Endothelial cell of umbilical vein (primary cell): ENCODE measurements at regions not wholly inside any gene's neighbourhood (a gene's known extent, or its start where the extent isn't known, plus 50 kb on each side); places are given as distances from the start of the nearest gene placed in this dataset.

ENCODE experiments used
- BruUV-seq: library from RNA; stranded (reverse); fragments of 400-500 nt; replicated peaks from 2 replicates; lab custom pipeline; 2021; lab: Mats Ljungman, UMichigan
- CTCF ChIA-PET: fragments of 300-600, 350-600 bp; sonication (Branson Sonifier 250); formaldehyde crosslinking; loops from one replicate; lab custom pipeline; 2021; ENCODE audit warnings: antibody characterized with exemption, inconsistent platforms; lab: Charles Lee
- POLR2A ChIA-PET: fragments of 300-600, 350-600 bp; sonication (Branson Sonifier 250); formaldehyde crosslinking; loops from one replicate; lab custom pipeline; 2021; ENCODE audit warnings: antibody characterized with exemption, inconsistent platforms; lab: Charles Lee
- DNase-seq: peaks from one replicate; pipeline ENCODE4 v3.0.0-alpha.2; 2011; ENCODE audit warnings: low read depth, low spot score
- FAIRE-seq: peaks from 2 replicates; lab custom pipeline; 2011; peaks lifted over from hg19 to GRCh38; lab: Jason Lieb, UNC
- H2AFZ ChIP-seq: 2 replicates; pipeline ENCODE4 v1.6.0; 2012; ENCODE audit warnings: low read depth, low read length, control low read depth, inconsistent platforms
- H3K27ac ChIP-seq: 2 replicates; pipeline ENCODE4 v1.5.1; 2011; ENCODE audit warnings: low read depth, mild to moderate bottlenecking, control low read depth, low read length, moderate library complexity; ENCODE audit not compliant: insufficient read depth
- H3K27me3 ChIP-seq, 2 experiments: 2 replicates each; pipeline versions ENCODE4 v1.6.0 to v1.6.1; 2011; ENCODE audit warnings: low read length in 2 of 2, mixed read lengths in 1 of 2; ENCODE audit not compliant: control insufficient read depth in 2 of 2, insufficient read depth in 2 of 2
- H3K36me3 ChIP-seq, 2 experiments: 2 replicates in 1 of 2; 3 replicates in 1 of 2; pipeline ENCODE4 v1.5.1; 2011; ENCODE audit warnings: low read length in 2 of 2, mild to moderate bottlenecking in 1 of 2, moderate library complexity in 1 of 2; ENCODE audit not compliant: control insufficient read depth in 2 of 2, insufficient read depth in 2 of 2; ENCODE audit errors: extremely low read depth in 1 of 2
- H3K4me1 ChIP-seq: 3 replicates; pipeline ENCODE4 v1.5.1; 2011; ENCODE audit warnings: mild to moderate bottlenecking, low read length; ENCODE audit not compliant: control insufficient read depth, insufficient read depth; ENCODE audit errors: extremely low read depth
- H3K4me2 ChIP-seq: 2 replicates; pipeline ENCODE4 v1.6.1; 2011; ENCODE audit warnings: low read length, control low read depth, mixed read lengths; ENCODE audit not compliant: insufficient read depth
- H3K4me3 ChIP-seq, 3 experiments: fragments of 200-600 bp in 1 of 3; sonication (generic), shearing (Covaris generic) in 1 of 3; replicated peaks in 1 of 3; 2 replicates each; pipeline ENCODE4 v1.5.1; 2011 to 2016; ENCODE audit warnings: control low read depth in 3 of 3, low read length in 3 of 3, mild to moderate bottlenecking in 2 of 3, inconsistent platforms in 1 of 3, low read depth in 1 of 3, moderate library complexity in 1 of 3; ENCODE audit not compliant: insufficient read depth in 1 of 3
- H3K79me2 ChIP-seq: 2 replicates; pipeline ENCODE4 v1.6.0; 2012; ENCODE audit warnings: low read length, inconsistent platforms; ENCODE audit not compliant: control insufficient read depth, insufficient read depth
- H3K9ac ChIP-seq: replicated peaks from 2 replicates; pipeline ENCODE3; 2011; ENCODE audit warnings: low read length, control low read depth; ENCODE audit not compliant: insufficient read depth; ENCODE audit errors: extremely low read depth
- H3K9me1 ChIP-seq: replicated peaks from 3 replicates; pipeline ENCODE4 v1.6.0; 2011; ENCODE audit warnings: mild to moderate bottlenecking, low read length; ENCODE audit not compliant: control insufficient read depth, insufficient read depth; ENCODE audit errors: extremely low read depth
- H3K9me3 ChIP-seq: replicated peaks from 2 replicates; pipeline ENCODE4 v1.5.1; 2012; ENCODE audit warnings: low read length, inconsistent platforms; ENCODE audit not compliant: control insufficient read depth, insufficient read depth
- H4K20me1 ChIP-seq: replicated peaks from 2 replicates; pipeline ENCODE3; 2011; ENCODE audit warnings: mild to moderate bottlenecking, low read length; ENCODE audit not compliant: control insufficient read depth, insufficient read depth; ENCODE audit errors: extremely low read depth
- CTCF ChIP-seq, 2 donors: IDR thresholded peaks; 1 replicate in 1 of 2; 2 replicates in 1 of 2; pipeline ENCODE4 v1.5.1; 2011; ENCODE audit warnings: low read length in 2 of 2, mild to moderate bottlenecking in 2 of 2, moderate library complexity in 2 of 2, control low read depth in 1 of 2, inconsistent platforms in 1 of 2, low read depth in 1 of 2; ENCODE audit not compliant: insufficient read depth in 1 of 2; ENCODE audit errors: extremely low read depth in 1 of 2
- EZH2 ChIP-seq: IDR thresholded peaks from 2 replicates; pipeline ENCODE4 v1.6.1; 2012; ENCODE audit warnings: borderline replicate concordance, low read depth, mild to moderate bottlenecking, moderate library complexity, low read length, inconsistent platforms; ENCODE audit not compliant: severe bottlenecking
- FOS ChIP-seq: IDR thresholded peaks from 2 replicates; pipeline ENCODE4 v1.6.1; 2011; ENCODE audit warnings: mild to moderate bottlenecking, low read length, moderate library complexity, borderline replicate concordance; ENCODE audit not compliant: insufficient read depth
- GATA2 ChIP-seq: IDR thresholded peaks from 2 replicates; pipeline ENCODE4 v1.7.0; 2011; ENCODE audit warnings: low read depth, mild to moderate bottlenecking, moderate library complexity, mixed read lengths, low read length; ENCODE audit not compliant: insufficient read length, insufficient read depth
- JUN ChIP-seq: IDR thresholded peaks from 2 replicates; pipeline ENCODE4 v1.6.1; 2011; ENCODE audit warnings: borderline replicate concordance, low read depth; ENCODE audit not compliant: insufficient read length, insufficient read depth
- MAX ChIP-seq: IDR thresholded peaks from 2 replicates; pipeline ENCODE4 v1.6.1; 2011; ENCODE audit not compliant: insufficient read depth, insufficient read length
- MYC ChIP-seq: IDR thresholded peaks from one replicate; pipeline ENCODE4 v1.6.1; 2011; ENCODE audit warnings: mild to moderate bottlenecking, low read depth, low read length
- POLR2A ChIP-seq: IDR thresholded peaks from 2 replicates; pipeline ENCODE4 v1.6.1; 2012; ENCODE audit warnings: low read depth, mild to moderate bottlenecking, control low read depth, low read length
- POLR2AphosphoS5 ChIP-seq: IDR thresholded peaks from 2 replicates; pipeline ENCODE4 v1.6.1; 2012; ENCODE audit warnings: low read depth, mild to moderate bottlenecking, control low read depth, low read length, moderate library complexity; ENCODE audit not compliant: insufficient read depth
- dilution Hi-C: fragments of 300-500 bp; cut with MboI; formaldehyde crosslinking; loops from one replicate; pipeline ENCODE4 v1.15.0; 2019; ENCODE audit warnings: low sequenced_read_pairs; ENCODE audit not compliant: extremely low pct_ligation_motif_present
- intact Hi-C: fragments of 100-400 bp; cut with micrococcal nuclease; formaldehyde crosslinking; loops from one replicate; pipeline ENCODE4 v1.10.0; 2022

- no peak for DNase-seq
- H3K9me3 ChIP-seq: no peaks in the 10 kb centered on the region
- ChIA-PET POLR2A (no interaction called here), CTCF (interaction anchor here (1.1 to 1.5 kb wide), 6 partner anchors 11 to 339 kb away, joined by 3 to 5 read pairs (median 4); no protein-coding TSS in a partner anchor)
- dilution Hi-C loops (no loop called here), intact Hi-C loops (no loop called here)
- H3K4me3 ChIP-seq: no peak overlapping the region
- no peaks in the 10 kb centered on the region for H3K36me3 ChIP-seq
- H3K4me2 ChIP-seq: no peak overlapping the region
- TF ChIP-seq MYC (no peak), POLR2AphosphoS5 (no peak), JUN (no peak), FOS (no peak), MAX (no peak), CTCF (IDR thresholded peaks at IDR 0.05; ENCODE audit: extremely low read depth in 1 of 2, insufficient read depth in 1 of 2, low read depth in 1 of 2, low read length in 2 of 2) (no peak), GATA2 (no peak), POLR2A (no peak), EZH2 (no peak)
- no peak overlapping the region for H3K9ac ChIP-seq
- H3K27me3 ChIP-seq: no peaks in the 10 kb centered on the region
- peak overlapping the region; percentile 1 for H2AFZ ChIP-seq
- H3K9me1 ChIP-seq: no peaks in the 10 kb centered on the region
- no TSS peak for BruUV-seq
- no peaks in the 10 kb centered on the region for H4K20me1 ChIP-seq
- no peaks in the 10 kb centered on the region for H3K79me2 ChIP-seq
- H3K27ac ChIP-seq: no peak overlapping the region
- FAIRE-seq: peak; percentile 40
- H3K4me1 ChIP-seq: peaks cover 9% of the 10 kb centered on the region
Observed at GRCh38 chr2:160630801-160631590, 137.4 kb upstream of the RBMS1 start.
